ENCODE measurements at regions not wholly inside any gene's neighbourhood (a gene's known extent, or its start where the extent isn't known, plus 50 kb on each side); places are given as distances from the start of the nearest gene placed in this dataset.

DNA sequence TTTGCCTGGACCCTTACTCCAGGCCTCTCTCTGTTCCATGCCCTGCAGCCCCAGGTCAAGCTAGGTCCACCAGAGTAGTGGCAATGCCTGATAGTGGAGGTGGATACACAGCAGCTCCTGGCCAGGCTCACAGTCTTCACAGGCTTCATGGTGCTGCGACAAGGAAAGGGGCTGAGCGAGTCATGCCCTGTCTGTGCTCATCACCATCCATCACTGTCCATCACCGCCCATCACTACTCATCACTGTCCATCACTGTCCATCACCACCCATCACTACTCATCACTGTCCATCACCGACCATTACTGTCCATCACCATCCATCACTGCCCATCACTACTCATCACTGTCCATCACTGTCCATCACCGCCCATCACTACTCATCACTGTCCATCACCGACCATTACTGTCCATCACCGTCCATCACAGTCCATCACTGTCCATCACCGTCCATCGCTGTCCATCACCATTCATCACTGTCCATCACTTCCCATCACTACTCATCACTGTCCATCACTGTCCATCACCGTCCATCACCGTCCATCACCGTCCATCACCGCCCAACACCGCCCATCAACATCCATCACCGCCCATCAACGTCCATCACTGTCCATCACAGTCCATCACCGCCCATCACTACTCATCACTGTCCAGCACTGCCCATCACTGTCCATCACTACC, 57.1 kb upstream of the OTOS start:
- no peak overlapping the region for H3K4me3 ChIP-seq
- intact Hi-C loops (cut with DNase I): no loop called here
- no peaks in the 10 kb centered on the region for H3K27me3 ChIP-seq
- H3K27ac ChIP-seq: no peak overlapping the region
- TF ChIP-seq EP300 (IDR thresholded peaks at IDR 0.05): no peak
- TF ChIP-seq, protein P1, sequence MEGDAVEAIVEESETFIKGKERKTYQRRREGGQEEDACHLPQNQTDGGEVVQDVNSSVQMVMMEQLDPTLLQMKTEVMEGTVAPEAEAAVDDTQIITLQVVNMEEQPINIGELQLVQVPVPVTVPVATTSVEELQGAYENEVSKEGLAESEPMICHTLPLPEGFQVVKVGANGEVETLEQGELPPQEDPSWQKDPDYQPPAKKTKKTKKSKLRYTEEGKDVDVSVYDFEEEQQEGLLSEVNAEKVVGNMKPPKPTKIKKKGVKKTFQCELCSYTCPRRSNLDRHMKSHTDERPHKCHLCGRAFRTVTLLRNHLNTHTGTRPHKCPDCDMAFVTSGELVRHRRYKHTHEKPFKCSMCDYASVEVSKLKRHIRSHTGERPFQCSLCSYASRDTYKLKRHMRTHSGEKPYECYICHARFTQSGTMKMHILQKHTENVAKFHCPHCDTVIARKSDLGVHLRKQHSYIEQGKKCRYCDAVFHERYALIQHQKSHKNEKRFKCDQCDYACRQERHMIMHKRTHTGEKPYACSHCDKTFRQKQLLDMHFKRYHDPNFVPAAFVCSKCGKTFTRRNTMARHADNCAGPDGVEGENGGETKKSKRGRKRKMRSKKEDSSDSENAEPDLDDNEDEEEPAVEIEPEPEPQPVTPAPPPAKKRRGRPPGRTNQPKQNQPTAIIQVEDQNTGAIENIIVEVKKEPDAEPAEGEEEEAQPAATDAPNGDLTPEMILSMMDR (IDR thresholded peaks at IDR 0.05): no peak
- no peak for TF ChIP-seq POLR2A (IDR thresholded peaks at IDR 0.05)
- no peaks in the 10 kb centered on the region for H3K9me3 ChIP-seq
- no peaks in the 10 kb centered on the region for H3K36me3 ChIP-seq
- DNase-seq: peak in 1 of 5 donors; percentile 5
- peaks cover 7% of the 10 kb centered on the region for H3K4me1 ChIP-seq (ENCODE audit: insufficient read depth)
- 94 to 96% (median 95%) methylated on average over 17 of the region's 17 CpGs for WGBS, 3 donors

DNA sequence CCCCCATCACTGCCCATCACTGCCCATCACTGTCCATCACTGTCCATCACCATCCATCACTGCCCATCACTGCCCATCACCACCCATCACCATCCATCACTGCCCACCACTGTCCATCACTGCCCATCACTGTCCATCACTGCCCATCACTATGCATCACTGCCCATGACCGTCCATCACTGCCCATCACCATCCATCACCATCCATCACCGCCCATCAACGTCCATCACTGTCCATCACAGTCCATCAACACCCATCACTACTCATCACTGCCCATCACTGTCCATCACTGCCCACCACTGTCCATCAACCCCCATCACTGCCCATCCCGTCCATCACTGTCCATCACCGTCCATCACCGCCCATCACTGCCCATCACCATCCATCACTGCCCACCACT, 57.8 kb upstream of the OTOS start:
- Histone ChIP-seq H3K27ac (no peak overlapping the region), H3K4me3 (no peak overlapping the region), H3K4me1 (ENCODE audit: insufficient read depth) (peaks cover 7% of the 10 kb centered on the region), H3K36me3 (no peaks in the 10 kb centered on the region), H3K9me3 (no peaks in the 10 kb centered on the region), H3K27me3 (no peaks in the 10 kb centered on the region)
- intact Hi-C loops (cut with DNase I): no loop called here
- DNase-seq: peak in 1 of 5 donors; percentile 1
- TF ChIP-seq, protein P1 (IDR thresholded peaks at IDR 0.05): no peak
- TF ChIP-seq EP300 (IDR thresholded peaks at IDR 0.05) (no peak), POLR2A (IDR thresholded peaks at IDR 0.05) (no peak)
- 93 to 97% (median 96%) methylated on average over 6 of the region's 6 CpGs for WGBS, 3 donors

DNA sequence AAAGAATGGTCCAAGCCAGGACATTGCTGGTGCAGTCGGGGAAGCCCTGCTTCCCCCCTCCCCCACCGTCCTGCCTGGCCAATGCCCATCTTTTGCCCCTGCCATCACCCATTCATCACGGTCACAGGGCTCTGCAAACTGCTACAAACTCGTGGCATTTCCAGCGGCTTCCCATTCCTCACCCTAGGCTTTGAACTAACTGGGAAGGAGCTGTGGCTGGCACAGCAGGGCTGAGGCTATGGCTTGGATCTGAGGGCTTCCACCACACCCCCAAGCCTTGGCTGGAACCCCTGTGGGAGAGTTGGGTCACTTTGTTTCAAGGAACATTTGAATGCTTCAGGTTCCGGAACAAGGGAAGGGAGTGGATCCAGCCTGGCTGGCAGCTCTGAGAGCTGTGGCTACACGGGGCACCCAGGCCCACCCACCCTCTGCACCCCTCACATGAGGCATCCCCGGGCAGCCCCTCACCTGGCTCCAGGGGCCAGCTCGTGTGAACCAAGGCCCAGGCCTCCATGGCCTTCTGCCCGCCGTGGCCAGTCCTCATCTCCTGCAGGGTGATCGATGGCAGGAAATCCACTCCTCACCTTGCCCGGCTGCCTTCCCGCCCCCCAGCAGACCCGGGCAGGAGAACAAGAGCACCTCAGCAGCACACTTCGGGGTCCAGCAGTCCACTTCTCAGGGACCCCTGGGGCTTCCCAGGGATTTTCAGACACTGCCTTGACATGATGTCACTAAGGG, 58.8 kb upstream of the OTOS start:
- peak in 2 of 5 donors; percentile 5 to 17 for DNase-seq

DNA sequence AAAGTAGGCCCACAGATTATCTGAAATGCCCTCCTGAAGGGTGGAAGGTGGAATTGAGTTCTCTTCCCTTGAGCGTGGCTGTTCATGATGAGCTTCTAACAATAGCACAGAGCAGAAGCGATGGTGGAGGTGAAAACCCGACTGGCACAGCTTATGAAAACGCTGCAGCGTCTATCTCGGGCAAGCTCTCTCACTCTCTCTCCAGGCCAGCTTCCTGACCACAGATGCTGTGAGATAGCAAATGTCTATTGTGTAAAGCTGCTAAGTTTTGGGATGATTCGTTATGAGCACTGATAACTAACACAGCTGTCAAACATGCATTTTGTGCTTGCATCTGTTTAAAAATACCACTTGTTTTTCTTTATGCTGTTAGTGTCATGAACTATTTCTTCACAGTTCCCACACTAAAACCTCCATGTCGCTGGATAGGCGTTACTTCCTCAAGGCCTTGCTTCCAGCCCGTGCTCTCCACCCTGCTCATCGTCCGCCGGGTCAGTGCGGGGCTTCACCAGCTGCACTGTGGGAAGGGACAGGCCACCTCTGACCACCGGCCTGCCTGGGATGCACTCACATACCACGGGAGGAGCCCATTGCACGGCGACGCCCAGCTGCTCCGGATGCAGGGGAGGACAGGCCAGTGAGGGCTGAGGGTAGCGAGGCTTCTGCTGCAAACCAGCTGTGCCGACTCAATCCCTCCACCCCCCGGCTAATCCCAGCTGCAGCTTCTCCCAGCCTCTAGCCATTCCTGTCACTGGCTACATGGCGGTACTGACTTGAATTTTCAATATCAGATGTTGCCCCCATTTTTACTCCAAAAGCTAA, 60.0 kb upstream of the OTOS start:
- DNase-seq: peak in 4 of 5 donors; percentile 27 to 53 (median 39)
- Histone ChIP-seq H3K4me3 (no peak overlapping the region), H3K27me3 (no peaks in the 10 kb centered on the region), H3K36me3 (no peaks in the 10 kb centered on the region), H3K4me1 (ENCODE audit: insufficient read depth) (peaks cover 7% of the 10 kb centered on the region), H3K9me3 (no peaks in the 10 kb centered on the region), H3K27ac (no peak overlapping the region)
- no peak for TF ChIP-seq POLR2A (IDR thresholded peaks at IDR 0.05)
- no peak for TF ChIP-seq EP300 (IDR thresholded peaks at IDR 0.05)
- TF ChIP-seq, protein P1 (IDR thresholded peaks at IDR 0.05): no peak
- intact Hi-C loops (cut with DNase I): no loop called here
- WGBS, 3 donors: 8 to 19% (median 12%) methylated on average over 24 of the region's 24 CpGs

More for the DNA sequence above, 58.8 kb upstream of the OTOS start:
- no peaks in the 10 kb centered on the region for H3K36me3 ChIP-seq
- no peak overlapping the region for H3K27ac ChIP-seq
- H3K9me3 ChIP-seq: no peaks in the 10 kb centered on the region
- peaks cover 7% of the 10 kb centered on the region for H3K4me1 ChIP-seq (ENCODE audit: insufficient read depth)
- no peaks in the 10 kb centered on the region for H3K27me3 ChIP-seq
- intact Hi-C loops (cut with DNase I): no loop called here
- TF ChIP-seq EP300 (IDR thresholded peaks at IDR 0.05): no peak
- no peak for TF ChIP-seq POLR2A (IDR thresholded peaks at IDR 0.05)
- TF ChIP-seq, protein P1 (IDR thresholded peaks at IDR 0.05): no peak
- no peak overlapping the region for H3K4me3 ChIP-seq
- 86 to 93% (median 90%) methylated on average over 16 of the region's 16 CpGs for WGBS, 3 donors
